Neural crest cell (in vitro differentiated cells): ENCODE measurements at regions not wholly inside any gene's neighbourhood (a gene's known extent, or its start where the extent isn't known, plus 50 kb on each side); places are given as distances from the start of the nearest gene placed in this dataset.
A peak's percentile ranks its signal among the peaks of the same experiment; 100 is the strongest.

Experiments
- DNase-seq: peaks from one replicate; pipeline ENCODE4 v3.0.0; 2021; ENCODE audit warnings: low read depth, mixed read lengths, low spot score
- H3K27ac Mint-ChIP-seq: one replicate; pipeline ENCODE4 v1.8.0; 2021; ENCODE audit warnings: mild to moderate bottlenecking, mixed read lengths; ENCODE audit not compliant: unreplicated experiment
- H3K27me3 Mint-ChIP-seq: 2 replicates; pipeline ENCODE4 v1.8.0; 2021; ENCODE audit warnings: low read depth, mild to moderate bottlenecking, mixed read lengths
- H3K36me3 Mint-ChIP-seq: 2 replicates; pipeline ENCODE4 v1.8.0; 2021; ENCODE audit warnings: low read depth, mild to moderate bottlenecking, mixed read lengths
- H3K4me1 Mint-ChIP-seq: 2 replicates; pipeline ENCODE4 v1.8.0; 2021; ENCODE audit warnings: mixed read lengths
- H3K4me3 Mint-ChIP-seq: one replicate; pipeline ENCODE4 v1.8.0; 2021; ENCODE audit warnings: mild to moderate bottlenecking, mixed read lengths
- H3K9me3 Mint-ChIP-seq: 2 replicates; pipeline ENCODE4 v1.8.0; 2021; ENCODE audit warnings: mixed read lengths
- TF ChIP-seq, protein P1 (sequence below): fragments of 200-600 bp; sonication (generic); conservative IDR thresholded peaks from 2 replicates; pipeline ENCODE4 v1.5.0; 2021; ENCODE audit warnings: antibody characterized with exemption, mild to moderate bottlenecking

DNA sequence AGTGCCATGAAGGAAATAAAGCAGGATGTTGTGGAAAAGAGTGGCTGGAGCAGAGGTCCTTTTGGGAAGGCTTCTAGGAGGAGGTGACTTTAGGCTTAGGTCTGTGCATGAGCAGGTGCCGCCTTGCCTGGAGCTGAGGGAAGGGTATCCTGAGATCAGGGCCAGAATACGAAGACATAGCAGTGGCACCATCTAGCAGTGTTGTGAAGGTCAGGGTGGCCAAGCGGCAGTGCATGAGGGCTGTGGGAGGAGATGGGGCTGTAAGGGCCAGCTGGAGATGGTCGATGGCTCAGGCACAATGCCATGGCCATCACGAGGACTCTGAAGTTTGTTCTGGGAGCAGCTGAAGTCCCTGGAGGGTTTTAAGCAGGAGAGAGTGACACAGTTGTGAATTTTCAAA, 219.5 kb downstream of the PTPRU start:
- TF ChIP-seq, protein P1, sequence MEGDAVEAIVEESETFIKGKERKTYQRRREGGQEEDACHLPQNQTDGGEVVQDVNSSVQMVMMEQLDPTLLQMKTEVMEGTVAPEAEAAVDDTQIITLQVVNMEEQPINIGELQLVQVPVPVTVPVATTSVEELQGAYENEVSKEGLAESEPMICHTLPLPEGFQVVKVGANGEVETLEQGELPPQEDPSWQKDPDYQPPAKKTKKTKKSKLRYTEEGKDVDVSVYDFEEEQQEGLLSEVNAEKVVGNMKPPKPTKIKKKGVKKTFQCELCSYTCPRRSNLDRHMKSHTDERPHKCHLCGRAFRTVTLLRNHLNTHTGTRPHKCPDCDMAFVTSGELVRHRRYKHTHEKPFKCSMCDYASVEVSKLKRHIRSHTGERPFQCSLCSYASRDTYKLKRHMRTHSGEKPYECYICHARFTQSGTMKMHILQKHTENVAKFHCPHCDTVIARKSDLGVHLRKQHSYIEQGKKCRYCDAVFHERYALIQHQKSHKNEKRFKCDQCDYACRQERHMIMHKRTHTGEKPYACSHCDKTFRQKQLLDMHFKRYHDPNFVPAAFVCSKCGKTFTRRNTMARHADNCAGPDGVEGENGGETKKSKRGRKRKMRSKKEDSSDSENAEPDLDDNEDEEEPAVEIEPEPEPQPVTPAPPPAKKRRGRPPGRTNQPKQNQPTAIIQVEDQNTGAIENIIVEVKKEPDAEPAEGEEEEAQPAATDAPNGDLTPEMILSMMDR = no peak
- Mint-ChIP-seq H3K9me3 (peaks cover 2% of the 10 kb centered on the region), H3K4me3 (no peak overlapping the region), H3K27me3 (peaks cover 4% of the 10 kb centered on the region), H3K27ac (no peak overlapping the region), H3K36me3 (no peaks in the 10 kb centered on the region), H3K4me1 (peaks cover 9% of the 10 kb centered on the region)
- no peak for DNase-seq

DNA sequence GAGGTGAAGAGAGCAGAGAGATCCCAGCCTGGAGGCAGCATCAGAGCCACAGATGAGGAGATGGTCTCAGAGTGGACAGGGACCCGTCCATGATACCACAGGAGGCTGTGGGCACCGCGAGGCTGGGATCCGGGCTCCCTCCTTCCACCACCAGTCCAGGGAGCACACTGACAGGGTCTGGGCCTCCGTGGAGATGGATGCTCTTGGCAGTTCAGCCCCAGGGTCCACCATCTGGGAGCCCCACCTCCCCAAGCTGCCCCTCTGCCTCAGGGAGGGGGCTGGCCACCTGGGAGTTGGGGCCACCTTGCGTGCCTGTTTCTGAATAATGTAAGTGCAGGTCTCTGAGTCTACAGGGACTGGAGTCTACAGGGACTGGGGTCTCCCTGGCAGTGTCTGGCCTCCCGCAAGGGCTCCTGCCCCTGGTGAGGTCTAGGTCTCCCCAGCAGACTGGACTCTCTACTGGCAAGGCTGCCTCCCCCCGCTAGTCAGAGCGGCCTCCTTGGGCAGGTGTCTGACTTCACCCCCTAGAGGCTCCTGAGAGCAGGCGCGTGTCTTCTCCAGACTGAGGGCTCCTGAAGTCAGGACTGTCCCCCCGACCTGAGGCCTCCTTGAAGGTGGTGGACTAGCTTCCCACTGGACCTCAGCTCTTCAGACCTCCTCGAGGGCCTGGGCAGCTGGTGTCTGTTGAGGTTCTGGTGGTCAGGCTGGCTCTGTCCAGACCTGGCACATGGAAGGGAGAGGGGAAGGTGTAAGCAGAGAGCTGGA, 218.5 kb downstream of the PTPRU start:
- no peaks in the 10 kb centered on the region for H3K36me3 Mint-ChIP-seq
- H3K27ac Mint-ChIP-seq = no peak overlapping the region
- TF ChIP-seq, protein P1 = no peak
- H3K4me3 Mint-ChIP-seq = no peak overlapping the region
- peaks cover 2% of the 10 kb centered on the region for H3K9me3 Mint-ChIP-seq
- H3K27me3 Mint-ChIP-seq = peaks cover 4% of the 10 kb centered on the region
- no peak for DNase-seq
- peaks cover 9% of the 10 kb centered on the region for H3K4me1 Mint-ChIP-seq

DNA sequence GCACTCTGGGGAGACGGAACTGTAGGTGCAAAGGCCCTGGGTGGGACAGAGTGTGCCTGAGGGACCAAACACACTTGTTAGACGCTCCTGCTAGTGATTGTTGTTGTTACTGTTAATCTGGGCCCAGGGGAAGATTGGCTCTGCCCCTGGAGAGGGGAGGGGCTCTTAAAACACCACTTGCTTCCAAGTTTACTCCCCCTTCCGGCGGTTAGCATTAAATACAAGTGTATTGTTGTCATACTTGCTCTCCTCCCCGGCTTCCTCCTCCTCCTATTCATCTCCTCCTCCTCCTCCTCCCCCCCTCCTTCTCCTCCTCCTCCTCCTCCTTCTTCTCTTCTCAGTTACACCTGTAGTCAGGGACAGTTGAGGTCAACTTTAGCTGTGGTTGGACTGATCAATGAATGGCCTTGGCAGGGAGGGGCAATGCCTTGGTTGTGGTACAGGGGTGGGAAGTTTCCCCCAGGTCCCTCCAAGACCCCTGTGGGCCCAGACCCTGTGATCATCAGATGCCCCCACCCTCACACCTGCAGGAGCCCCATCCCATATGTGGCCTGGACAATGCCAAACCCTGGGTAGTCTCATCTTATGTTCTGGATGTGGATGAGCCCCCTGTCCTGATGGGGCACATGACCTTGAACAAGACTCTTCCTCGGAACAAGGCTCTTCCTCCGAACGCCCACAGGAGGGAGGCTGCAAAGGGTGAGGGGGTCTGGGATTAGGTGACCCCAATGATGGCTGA, 217.3 kb downstream of the PTPRU start:
- no peak overlapping the region for H3K27ac Mint-ChIP-seq
- H3K4me3 Mint-ChIP-seq = no peak overlapping the region
- H3K9me3 Mint-ChIP-seq = peaks cover 2% of the 10 kb centered on the region
- TF ChIP-seq, protein P1 = peak; percentile 59
- no peaks in the 10 kb centered on the region for H3K36me3 Mint-ChIP-seq
- H3K27me3 Mint-ChIP-seq = peaks cover 4% of the 10 kb centered on the region
- peaks cover 9% of the 10 kb centered on the region for H3K4me1 Mint-ChIP-seq
- DNase-seq = peak; percentile 14

DNA sequence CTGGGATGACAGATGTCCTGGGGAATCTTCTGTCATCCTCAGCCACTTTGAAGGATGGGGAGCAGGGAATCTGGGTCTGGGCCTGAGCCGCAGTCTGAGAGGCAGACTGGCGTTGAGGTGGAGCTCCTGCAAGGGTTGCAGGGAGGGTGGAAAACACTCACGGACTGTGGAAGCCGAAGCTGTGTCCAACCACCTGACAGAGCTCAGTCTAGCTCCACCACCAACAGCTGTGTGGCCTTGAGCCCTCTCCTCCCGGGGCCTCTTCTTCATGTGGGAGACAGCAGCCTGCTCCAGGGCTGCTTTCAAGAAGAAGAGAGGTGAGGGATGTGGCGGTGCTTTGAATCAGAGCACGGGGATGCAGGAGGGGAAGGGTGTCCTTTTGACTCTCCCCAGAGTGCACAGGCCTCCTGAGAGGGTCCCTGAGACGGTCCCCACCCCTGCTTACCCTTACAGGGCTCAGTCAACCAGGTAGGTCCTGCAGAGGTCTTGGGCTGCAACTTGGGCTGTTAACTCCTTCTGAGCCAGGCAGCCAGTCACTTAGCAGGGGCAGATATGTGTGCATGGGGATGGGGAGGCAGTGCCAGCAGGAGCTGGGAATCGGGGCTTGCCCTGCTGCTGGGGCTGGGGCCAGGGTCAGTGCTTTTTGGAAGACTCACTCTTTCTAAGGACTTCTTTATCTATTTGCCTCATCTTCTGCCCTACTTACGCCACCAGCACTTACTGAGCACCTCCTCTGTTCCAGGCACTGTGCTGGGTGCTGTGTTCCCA, 216.3 kb downstream of the PTPRU start:
- TF ChIP-seq, protein P1 = no peak
- DNase-seq = no peak
- Mint-ChIP-seq H3K4me3 (no peak overlapping the region), H3K27ac (peak overlapping the region; percentile 21), H3K4me1 (peaks cover 9% of the 10 kb centered on the region), H3K36me3 (no peaks in the 10 kb centered on the region), H3K27me3 (no peaks in the 10 kb centered on the region), H3K9me3 (peaks cover 2% of the 10 kb centered on the region)

DNA sequence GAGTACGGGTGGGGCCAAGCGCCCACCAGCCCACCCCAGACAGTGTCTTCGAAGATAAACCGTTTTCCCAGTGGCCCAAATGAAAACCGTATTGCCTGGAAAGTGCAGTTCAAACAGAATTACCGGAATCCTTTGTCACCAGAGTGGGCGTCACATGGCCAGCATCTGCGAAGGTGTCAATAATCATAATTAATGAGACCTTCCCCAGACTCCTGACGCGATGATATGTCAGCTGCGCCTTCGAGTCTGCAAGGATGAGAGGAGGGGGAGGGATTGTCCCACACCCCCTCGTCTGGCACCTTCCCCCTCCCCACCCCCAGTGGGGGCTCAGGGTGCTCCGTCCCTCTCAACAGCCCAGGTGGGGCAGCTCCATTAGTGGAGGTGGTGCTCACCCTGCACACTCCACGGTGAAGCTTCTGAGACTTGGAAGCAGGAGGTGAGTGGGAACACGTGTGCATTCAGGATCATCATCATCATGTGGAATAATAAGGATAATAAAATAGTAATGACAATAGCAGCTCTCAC, 215.1 kb downstream of the PTPRU start:
- Mint-ChIP-seq H3K36me3 (no peaks in the 10 kb centered on the region), H3K27me3 (no peaks in the 10 kb centered on the region), H3K27ac (peak overlapping the region; percentile 27), H3K4me3 (no peak overlapping the region), H3K9me3 (no peaks in the 10 kb centered on the region), H3K4me1 (peaks cover 9% of the 10 kb centered on the region)
- TF ChIP-seq, protein P1 = no peak
- no peak for DNase-seq
